ENCODE measurements at regions not wholly inside any gene's neighbourhood (a gene's known extent, or its start where the extent isn't known, plus 50 kb on each side); places are given as distances from the start of the nearest gene placed in this dataset.

DNA sequence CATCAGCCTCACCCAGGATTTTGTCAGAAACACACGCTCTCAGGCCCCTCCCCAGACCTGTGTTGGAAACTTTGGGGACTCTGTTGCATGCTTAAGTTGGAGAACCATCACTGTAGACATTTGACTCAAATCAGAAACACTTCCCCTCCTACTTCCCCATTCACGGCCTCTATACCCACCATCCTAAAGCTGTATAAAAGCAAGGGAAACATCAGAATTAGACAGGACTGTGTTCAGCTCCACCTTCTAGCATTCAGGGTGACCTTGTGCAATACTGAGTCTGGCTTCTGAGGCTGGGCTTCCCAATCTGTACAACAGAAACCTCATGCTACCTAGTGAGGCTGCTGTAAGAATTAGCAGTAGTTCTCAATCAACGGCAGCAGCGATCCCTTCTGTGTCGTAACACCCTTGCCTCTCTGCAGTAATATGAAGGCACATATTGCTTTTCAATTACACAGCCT is 252.3 kb downstream of the LY86 start:
- peak; percentile 47 for DNase-seq (ENCODE audit: low spot score)

DNA sequence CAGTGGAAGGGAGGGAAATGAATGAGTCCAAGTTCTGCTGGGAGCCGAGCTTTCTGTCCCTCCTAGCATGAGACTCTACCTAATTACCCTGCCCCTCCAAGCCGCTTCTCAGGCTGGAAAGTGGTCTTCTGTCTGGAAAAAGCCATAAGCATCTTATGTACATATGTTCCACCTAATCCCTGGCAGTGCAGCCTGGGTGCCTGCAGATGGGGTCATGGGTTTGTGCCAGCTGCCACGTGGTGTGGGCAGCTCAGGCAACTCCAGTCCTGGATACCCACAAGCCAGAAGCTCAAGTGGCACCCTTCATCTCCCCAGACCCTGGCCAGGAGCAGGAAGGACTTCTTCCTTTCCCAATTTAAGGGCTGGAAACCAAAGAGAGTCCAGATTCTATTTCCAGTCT is 253.1 kb downstream of the LY86 start:
- peak; percentile 91 for DNase-seq (ENCODE audit: low spot score)

DNA sequence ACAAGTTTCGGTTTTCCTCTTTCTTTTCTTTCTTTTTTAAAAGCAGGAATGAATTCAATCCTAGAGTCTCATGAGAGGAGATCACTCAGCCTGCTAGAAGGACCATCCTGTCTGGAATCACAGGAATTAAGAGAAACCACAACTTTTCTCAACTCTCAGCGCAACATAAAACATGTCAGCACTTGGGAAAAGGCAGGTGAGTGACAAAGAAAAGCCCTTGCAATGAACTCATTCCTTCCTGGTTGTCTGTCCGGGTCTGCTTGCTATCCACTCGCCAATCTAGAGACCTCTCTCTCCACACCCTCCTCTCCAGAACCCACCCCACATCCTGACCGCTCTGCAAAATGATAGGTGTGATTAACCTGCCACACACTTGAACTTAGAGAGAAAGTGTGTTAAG is 253.8 kb downstream of the LY86 start:
- DNase-seq (ENCODE audit: low spot score), result no peak

DNA sequence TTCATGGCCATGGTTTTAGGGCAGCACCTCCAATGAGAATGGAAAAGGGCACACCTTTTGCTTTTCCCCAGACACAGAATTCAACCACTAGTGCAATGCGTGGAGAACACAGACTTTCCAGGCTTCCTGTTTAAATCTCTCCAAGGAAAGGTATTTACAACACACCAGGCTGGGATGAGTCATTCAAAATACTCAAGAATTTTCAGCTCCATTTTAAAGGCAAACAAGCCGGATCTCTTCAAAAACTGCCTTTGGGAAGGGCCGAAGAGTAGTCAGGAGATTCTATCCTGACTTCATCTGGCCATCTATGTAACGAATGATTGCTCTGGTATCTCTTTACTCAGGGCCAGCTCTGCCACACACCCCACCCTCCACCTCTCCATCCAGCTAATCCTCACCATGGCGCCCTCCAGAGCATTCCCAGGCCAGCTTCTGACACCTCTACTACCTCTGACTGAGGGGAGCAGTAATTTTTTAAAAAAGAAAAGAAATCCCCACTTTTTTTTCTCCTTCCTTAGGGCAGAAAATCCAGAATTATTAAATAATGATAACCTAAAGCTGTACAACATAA is 254.6 kb downstream of the LY86 start:
- DNase-seq (ENCODE audit: low spot score), result no peak

DNA sequence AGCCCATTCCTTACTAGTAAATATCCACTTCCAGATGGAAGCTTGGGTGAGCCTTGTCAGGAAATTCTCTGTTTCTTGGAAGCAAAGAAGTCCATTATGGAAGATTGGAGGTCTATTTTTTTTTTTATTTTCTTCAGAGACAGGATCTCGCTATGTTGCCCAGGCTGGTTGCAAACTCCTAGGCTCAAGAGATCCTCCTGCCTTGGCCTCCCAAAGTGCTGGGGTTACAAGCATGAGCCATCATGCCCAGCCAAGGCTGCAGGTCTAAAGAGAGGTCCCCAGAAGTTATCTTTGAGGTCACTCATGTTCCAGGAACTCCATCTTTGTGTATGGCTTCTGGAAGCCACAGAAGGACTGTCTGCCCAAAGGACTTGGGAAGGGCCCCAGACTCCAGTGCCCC is 255.3 kb downstream of the LY86 start:
- no peak for DNase-seq (ENCODE audit: low spot score)

DNA sequence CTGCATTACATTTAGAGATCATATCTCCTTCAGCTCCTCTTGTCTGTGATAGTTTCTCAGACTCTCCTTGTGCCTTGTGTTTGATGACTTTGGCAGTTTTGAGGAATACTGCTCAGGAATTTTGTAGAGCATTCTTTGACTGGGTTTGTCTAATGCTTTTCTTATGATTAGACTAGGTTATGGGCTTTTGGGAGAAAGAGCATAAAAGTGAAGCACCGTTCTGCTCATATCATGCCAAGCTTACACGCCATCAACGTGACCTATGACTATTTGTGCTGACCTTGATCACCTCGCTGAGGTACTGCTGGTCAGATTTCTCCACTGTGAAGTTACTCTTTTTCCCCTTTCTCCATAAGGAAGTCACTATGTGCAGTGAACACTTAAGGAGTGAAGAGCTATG is 256.0 kb downstream of the LY86 start:
- DNase-seq (ENCODE audit: low spot score), result no peak

DNA sequence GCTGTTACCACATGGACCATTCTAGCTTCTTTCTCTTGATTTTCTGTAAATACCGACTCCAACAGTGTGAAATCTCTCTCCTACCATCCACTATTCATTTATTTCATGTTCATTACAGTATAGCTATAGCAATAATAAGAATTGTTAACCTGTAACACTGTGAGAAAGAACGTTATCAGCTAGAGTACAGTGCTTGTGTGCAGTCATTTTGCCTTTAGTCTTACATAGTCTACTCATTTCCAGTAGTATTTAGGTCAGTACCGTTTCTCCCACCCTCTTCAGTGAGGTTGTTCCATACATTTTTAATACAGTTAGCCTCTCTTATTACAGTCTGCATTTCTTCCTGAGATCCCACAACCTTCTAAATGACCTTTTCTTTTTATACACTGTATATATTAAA is 257.1 kb downstream of the LY86 start:
- DNase-seq (ENCODE audit: low spot score), result no peak

DNA sequence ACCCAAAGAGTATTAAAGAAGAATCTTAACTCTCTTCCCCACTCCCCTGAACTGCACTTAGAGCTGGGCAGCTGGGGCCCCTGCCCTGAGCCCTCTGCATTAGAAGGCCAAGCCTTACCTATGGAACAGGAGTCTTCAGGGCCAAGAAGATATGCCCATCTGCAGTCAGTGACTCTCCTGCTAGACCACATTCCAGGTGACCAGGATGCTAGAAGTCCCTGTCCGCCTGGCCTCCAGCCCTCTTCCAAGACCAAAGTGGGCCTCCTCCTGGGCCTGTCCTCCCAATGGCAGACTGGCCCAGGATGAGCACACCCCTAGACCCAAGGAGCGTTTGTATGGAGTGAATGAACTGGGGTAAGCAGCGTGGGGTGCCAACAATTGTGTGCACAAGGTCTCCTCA is 259.1 kb downstream of the LY86 start:
- no peak for DNase-seq (ENCODE audit: low spot score)

DNA sequence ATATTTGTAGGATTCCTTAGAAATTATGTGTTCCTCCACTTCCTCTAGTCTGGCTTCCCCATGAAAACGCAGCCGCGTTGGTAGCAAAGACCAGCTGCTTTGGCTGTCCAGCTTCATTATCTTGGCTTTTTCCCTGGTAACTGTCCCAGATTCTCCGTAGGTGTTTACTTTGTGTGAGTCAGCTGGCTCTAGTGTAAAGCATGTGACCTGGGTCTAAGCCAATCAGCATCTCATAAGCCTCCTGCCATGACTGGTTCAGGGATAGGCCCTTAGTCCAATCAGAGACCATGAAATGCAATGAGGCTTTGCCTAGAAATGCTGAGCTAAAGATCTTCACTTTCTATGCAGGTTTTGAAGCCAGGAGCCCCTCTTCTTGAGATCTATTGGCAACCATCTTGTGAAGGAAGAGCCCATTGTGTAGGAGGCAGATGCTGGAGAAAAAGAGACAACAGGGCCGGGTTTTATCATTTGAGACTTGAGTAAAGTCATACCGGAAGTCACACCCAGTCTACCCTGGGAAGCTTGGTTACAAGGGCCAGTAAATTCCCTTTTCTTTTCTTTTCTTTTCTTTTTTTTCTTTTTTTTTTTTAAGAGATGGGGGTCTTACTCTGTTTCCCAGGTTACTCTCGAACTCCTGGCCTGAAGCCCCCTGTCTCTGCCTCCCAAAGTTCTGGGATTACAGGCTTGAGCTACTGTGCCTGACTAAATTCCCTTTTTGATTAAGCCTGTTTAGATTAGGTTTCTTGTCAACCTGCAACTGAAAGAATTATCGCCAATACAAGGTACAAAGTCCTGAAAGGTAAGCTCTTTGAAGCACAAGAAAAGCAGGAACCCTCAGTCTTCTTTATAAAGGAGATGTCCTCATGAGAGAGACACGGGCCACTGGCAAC is 256.5 kb upstream of the RREB1 start:
- DNase-seq (ENCODE audit: low spot score), result no peak

DNA sequence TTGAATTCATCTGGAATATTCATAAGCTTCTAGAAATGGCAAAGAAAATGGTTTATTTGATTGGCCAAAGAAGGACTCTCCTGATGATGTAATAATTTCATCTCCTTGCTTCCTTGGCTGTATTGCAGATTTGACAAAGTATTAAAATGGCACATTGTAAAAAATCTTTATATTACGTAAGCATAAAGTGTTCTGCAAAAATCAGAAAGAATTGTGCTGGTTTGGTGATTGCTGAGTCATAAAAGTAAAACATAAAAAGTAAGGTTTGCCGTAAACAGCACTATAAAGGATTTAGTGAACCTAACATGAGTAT is 255.9 kb upstream of the RREB1 start:
- no peak for DNase-seq (ENCODE audit: low spot score)

DNA sequence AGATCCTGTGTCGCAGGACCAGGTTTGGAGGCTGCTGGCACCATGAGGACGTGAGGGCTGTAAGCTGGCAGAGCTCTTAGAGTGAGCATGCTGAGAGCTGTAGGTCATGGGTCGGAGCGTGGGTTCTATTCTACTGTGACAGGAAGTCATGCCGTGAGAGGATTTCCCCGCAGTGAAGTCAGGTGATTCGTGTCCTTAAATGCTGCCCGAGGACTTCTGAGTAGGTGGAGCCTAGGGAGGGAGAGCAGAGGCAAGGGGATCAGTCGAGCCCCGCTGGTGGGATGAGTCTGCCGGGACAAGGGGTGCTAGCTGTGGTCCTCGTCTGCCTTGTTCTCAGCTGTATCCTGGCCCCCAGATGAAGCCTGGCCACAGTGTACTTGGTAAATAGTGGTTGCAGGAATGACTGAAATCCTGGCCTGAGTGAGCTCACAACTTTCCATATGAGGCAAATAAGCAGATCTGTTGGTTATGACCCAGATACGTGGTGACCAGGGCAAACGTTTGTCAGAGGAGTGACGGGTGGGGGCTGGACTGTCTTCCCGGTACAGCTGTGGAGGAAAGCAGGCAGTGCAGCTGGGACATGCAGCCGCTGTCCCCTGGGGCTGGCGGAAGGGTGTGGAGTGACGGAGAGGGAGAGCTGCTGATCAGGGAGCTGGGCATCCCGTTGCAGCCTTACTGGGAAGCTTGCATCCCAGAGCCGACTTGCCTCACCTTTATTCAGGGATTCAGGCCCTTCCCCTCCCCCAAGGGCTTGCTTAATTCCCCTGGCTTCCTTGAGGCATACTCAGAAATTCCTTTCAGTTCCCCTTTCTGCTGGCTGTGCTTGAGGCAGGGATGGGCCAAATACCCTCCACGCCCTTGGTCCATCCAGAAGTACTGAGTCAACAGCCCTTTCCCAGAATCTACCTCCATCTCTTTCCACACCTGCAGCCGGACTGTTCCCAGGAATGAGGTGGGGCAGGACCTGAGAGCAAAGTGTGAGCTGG is 250.9 kb upstream of the RREB1 start:
- DNase-seq (ENCODE audit: low spot score), result peak; percentile 71

DNA sequence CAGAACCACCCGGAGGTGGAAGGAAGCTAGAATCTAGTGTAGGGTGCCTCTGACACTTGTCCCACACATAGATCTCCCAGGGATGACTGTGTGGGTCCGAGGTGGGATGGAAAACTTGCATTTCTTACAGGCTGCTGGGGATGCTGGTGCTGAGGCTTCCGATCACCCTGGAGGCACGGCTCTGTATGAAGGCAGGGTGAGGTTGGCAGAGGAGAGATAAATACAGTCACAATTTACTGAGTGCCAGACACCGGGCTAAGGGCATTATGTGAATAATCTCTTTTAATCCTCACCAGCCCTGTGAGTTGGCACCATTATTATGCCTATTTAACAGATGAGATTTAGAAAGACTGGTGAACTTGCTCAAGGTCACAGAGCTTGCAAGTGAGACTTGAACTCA is 250.2 kb upstream of the RREB1 start:
- DNase-seq (ENCODE audit: low spot score), result peak; percentile 80

DNA sequence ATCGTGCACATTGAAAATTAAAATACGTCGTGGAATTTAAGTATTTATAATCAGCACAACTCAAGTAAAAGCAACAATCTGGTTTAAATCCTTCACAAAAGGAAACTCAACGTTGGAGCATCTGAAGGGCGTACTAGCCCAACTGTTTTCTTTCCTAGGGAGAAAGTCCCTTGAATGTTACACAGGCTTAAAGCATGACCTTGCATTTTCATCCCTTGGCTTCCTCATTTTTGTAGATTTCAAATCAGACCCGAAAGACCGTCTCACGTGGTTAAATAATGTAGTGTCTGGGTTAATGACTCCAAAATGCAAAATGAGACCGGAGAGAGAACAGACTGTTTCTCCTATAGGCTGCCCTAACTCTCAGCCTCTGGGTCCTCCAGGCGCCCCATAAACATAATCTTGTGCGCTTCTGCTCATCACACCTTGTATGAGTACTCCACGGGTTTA is 249.2 kb upstream of the RREB1 start:
- DNase-seq (ENCODE audit: low spot score), result no peak

DNA sequence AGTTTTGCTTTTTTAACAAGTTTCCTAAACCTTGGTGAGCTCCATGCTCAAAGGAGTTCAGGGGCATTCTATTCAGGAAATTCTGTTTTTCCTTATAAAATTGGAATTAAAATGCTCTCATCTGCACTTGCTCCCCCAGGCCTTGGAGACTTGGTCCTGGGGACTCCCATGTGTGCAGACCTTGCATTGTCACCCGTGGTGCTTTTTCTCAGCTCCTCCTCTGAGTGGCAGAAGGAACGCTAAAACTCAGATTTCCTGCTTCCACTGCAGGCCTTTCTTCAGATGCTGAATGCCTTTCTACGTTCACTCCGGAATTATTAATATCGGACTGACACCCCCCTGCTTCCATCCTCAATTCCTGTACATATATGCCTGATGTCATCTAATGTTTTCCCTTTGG is 248.7 kb upstream of the RREB1 start:
- no peak for DNase-seq (ENCODE audit: low spot score)

DNA sequence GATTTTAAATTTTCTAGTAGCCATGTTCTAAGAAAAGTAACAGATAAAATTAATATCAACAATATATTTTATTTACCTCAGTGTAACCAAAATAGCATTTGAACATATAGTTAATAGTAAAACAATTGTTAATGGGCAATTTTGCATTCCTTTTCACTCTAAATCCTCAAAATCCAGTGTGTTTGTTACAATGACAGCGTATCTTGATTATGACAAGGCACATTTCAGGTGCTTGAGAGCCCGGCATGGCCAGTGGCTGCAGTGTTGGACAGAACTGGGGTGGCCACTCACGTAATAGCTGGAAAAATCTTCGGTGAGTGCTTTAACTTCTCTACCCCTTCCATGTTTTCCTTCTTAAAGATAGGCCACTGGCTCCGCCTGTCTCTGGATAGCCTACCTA is 248.0 kb upstream of the RREB1 start:
- DNase-seq (ENCODE audit: low spot score), result no peak

DNA sequence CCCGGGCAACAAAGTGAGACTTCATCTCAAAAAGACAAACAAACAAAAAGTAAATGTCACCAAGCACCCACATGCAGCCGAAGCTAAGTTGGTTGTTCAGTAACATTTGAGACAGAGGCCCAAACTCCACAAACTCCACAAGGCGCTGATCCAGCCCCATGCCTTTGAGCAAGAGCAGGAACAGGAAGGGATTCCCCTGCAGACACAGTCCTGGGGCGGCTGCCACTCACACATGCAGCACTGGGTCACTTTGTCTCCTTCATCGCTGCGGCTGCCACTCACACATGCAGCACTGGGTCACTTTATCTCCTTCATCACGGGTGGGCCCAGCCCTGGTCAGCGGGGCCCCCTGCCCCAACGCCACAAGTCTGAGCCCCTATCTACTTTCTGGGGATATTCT is 246.9 kb upstream of the RREB1 start:
- DNase-seq (ENCODE audit: low spot score), result no peak

DNA sequence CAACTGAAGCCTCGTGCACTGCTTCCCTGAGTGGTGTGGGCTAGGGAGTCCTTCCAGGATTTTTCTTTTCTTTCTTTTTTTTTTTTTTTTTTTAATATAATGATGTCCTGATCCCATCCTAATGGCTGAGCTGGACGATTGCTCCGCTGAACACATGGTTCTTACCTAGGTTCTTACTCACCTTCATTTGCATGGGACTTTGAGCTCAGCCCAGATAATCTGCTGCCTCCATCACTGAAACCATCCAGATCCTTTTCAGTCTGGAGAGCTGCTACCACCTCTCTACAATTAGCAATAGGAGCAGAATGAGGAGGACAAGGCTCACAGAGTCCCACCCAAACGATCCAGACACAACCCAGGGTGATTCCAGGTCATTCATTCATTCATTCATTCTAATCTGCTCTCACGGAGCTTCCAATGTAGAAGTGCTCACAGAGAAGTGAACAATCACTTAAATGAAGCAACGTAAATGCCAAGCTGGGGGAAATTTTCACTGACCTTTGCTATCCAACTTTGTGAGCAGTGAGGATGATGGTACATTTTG is 246.3 kb upstream of the RREB1 start:
- no peak for DNase-seq (ENCODE audit: low spot score)

DNA sequence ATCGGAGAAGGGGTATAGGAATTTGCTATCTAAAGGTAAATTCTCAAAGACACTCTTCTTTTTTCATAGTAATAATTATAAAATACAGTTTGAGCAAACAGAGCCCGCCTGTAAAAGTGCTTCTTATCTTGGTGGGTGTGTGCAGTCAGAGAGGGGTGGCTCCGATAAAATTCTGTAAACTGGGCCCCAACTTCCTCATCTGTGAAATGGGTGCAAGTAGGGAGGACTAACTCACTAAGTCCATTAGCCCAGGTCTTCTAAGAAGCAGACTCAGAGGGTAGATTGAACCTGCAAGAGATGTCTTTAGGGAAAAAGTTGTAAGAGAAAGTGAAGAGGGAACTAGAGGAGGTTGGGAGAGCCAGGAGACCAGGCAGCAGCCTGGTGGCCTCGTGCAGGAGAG is 245.8 kb upstream of the RREB1 start:
- no peak for DNase-seq (ENCODE audit: low spot score)

DNA sequence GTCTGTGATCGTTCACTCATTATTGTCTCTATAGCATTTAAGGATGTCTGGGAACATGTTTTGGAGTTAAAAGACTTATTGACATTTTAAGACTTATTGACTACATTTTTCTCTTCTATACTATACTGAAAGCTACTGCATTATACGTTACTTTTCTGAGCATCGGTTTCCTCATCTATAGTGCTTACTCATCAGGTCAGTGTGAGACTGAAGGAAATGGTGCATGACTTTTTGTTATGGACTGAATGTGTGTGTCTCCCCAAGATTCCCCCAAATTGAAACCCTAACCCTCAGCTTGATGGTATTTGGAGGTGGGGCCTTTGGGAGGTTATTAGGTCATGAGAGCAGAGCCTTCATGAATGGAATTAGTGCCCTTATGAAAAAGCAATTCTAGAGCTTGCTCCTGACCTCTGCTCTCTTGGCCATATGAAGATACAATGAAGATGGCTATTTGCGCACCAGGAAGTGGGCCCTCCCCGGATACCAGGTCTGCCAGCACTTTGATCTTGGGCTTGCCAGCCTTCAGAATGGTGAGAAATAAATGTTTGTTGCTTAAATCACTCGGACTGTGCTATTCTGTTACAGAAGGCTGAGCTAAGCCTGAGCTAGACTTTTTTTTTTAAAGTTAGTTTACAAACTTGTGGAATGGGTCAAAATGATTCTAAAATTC is 243.7 kb upstream of the RREB1 start:
- DNase-seq (ENCODE audit: low spot score), result no peak

DNA sequence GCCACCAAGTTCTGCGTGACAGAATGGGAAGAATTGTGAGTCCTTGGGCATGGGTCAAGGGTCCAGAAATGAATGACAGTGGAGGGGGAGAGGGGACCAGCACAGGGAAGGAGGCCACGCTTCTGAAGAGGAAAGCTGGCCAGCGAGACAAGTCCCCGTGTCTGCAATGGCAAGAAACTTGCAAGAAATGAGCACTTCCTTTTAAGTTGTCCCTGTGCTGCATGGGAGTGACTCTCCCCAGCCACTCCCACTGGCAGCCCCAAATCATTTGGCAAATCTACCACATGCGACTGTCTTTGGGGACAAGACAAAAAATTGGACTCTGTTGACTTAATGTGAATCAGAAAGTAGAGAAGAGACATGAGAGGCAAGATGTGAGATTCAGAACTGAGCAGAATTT is 242.2 kb upstream of the RREB1 start:
- no peak for DNase-seq (ENCODE audit: low spot score)

DNA sequence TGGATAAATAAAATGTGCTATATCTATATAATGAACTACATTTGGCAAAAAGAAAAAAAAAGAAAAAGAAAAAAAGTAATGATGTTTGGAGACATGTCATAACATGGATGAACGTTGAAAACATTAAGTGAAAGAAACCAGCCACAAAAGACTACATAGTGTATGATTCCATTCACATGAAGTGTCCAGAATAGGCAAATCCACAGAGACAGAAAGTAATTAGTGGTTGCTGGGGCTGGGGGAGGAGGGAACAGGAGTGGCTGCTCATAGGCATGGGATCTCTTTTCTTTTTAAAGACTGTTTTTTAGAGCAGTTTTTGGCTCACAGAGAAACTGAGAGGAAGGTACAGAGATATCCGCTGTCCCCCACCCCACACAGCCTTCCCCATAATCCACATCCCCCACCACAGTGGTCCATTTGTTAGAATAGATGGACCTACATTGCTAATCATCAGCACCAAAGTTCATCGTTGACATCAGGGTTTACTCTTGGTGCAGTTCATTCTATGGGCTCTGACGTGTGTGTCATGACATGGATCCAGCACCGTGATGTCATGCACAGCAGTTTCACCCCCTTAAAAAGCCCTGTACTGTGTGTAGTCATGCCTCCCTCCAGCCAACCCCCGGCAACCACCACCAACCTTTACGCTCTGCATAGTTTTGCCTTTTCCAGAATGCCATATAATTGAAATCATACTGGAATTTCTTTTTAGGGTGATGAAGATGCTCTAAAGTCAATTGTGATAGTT is 240.9 kb upstream of the RREB1 start:
- DNase-seq (ENCODE audit: low spot score), result no peak
